ENCODE measurements at regions not wholly inside any gene's neighbourhood (a gene's known extent, or its start where the extent isn't known, plus 50 kb on each side); places are given as distances from the start of the nearest gene placed in this dataset.

GRCh38 chr9:108150736-108151586, 661.4 kb upstream of the KLF4 start:
- no peak overlapping the region for H3K9ac ChIP-seq (ENCODE audit: insufficient read depth in 1 of 2, low read length in 2 of 2)
- peaks cover 7 to 16% (median 9%) of the 10 kb centered on the region in 5 donors for H3K4me1 ChIP-seq (ENCODE audit: control insufficient read depth in 5 of 5, insufficient read depth in 5 of 5, low read length in 5 of 5)
- no peak for TF ChIP-seq CTCF (IDR thresholded peaks at IDR 0.05; ENCODE audit: control extremely low read depth, extremely low read depth)
- no peaks in the 10 kb centered on the region for H3K36me3 ChIP-seq (ENCODE audit: control insufficient read depth in 4 of 4, insufficient read depth in 4 of 4, low read length in 4 of 4)
- ATAC-seq (ENCODE audit: insufficient read depth, low FRiP score) (peak; percentile 58), DNase-seq (peak; percentile 23 to 60 (median 45))
- WGBS, 2 donors = 50 to 72% methylated on average over 16 of the region's 16 CpGs
- H3K27me3 ChIP-seq (ENCODE audit: control insufficient read depth in 3 of 3, insufficient read depth in 3 of 3, low read length in 2 of 3) = no peaks in the 10 kb centered on the region
- H3K27ac ChIP-seq (ENCODE audit: low read depth in 1 of 2, low read length in 1 of 2) = peak overlapping the region; percentile 38 to 85
- H3K4me3 ChIP-seq = no peak overlapping the region
- peaks cover 0 to 3% (median 0%) of the 10 kb centered on the region in 4 donors for H3K9me3 ChIP-seq (ENCODE audit: control insufficient read depth in 4 of 4, insufficient read depth in 3 of 4, low read length in 3 of 4)

- H3K4me1 ChIP-seq (ENCODE audit: control insufficient read depth in 5 of 5, insufficient read depth in 5 of 5, low read length in 5 of 5) = peaks cover 7 to 16% (median 9%) of the 10 kb centered on the region in 5 donors
- no peaks in the 10 kb centered on the region for H3K36me3 ChIP-seq (ENCODE audit: control insufficient read depth in 4 of 4, insufficient read depth in 4 of 4, low read length in 4 of 4)
- no peak overlapping the region for H3K9ac ChIP-seq (ENCODE audit: insufficient read depth in 1 of 2, low read length in 2 of 2)
- H3K4me3 ChIP-seq = no peak overlapping the region
- WGBS, 2 donors = 86 to 88% methylated on average over 4 of the region's 4 CpGs
- peaks cover 0 to 3% (median 0%) of the 10 kb centered on the region in 4 donors for H3K9me3 ChIP-seq (ENCODE audit: control insufficient read depth in 4 of 4, insufficient read depth in 3 of 4, low read length in 3 of 4)
- ATAC-seq (ENCODE audit: insufficient read depth, low FRiP score) (no peak), DNase-seq (no peak)
- no peaks in the 10 kb centered on the region for H3K27me3 ChIP-seq (ENCODE audit: control insufficient read depth in 3 of 3, insufficient read depth in 3 of 3, low read length in 2 of 3)
- no peak for TF ChIP-seq CTCF (IDR thresholded peaks at IDR 0.05; ENCODE audit: control extremely low read depth, extremely low read depth)
- no peak overlapping the region for H3K27ac ChIP-seq (ENCODE audit: low read depth in 1 of 2, low read length in 1 of 2)
Observed at GRCh38 chr9:108149326-108149725, 659.8 kb upstream of the KLF4 start.

GRCh38 chr9:108142504-108143201, 653.1 kb upstream of the KLF4 start:
- H3K4me3 ChIP-seq = no peak overlapping the region
- TF ChIP-seq CTCF (IDR thresholded peaks at IDR 0.05; ENCODE audit: control extremely low read depth, extremely low read depth) = no peak
- peaks cover 0 to 3% (median 0%) of the 10 kb centered on the region in 4 donors for H3K9me3 ChIP-seq (ENCODE audit: control insufficient read depth in 4 of 4, insufficient read depth in 3 of 4, low read length in 3 of 4)
- ATAC-seq (ENCODE audit: insufficient read depth, low FRiP score) (peak; percentile 56), DNase-seq (peak; percentile 68 to 81 (median 76))
- 23 to 24% methylated on average over 10 of the region's 10 CpGs for WGBS, 2 donors
- peak overlapping the region; percentile 52 to 68 for H3K27ac ChIP-seq (ENCODE audit: low read depth in 1 of 2, low read length in 1 of 2)
- no peak overlapping the region for H3K9ac ChIP-seq (ENCODE audit: insufficient read depth in 1 of 2, low read length in 2 of 2)
- H3K27me3 ChIP-seq (ENCODE audit: control insufficient read depth in 3 of 3, insufficient read depth in 3 of 3, low read length in 2 of 3) = no peaks in the 10 kb centered on the region
- H3K4me1 ChIP-seq (ENCODE audit: control insufficient read depth in 5 of 5, insufficient read depth in 5 of 5, low read length in 5 of 5) = peaks cover 0 to 15% (median 6%) of the 10 kb centered on the region in 5 donors
- no peaks in the 10 kb centered on the region for H3K36me3 ChIP-seq (ENCODE audit: control insufficient read depth in 4 of 4, insufficient read depth in 4 of 4, low read length in 4 of 4)
